ENCODE measurements at regions not wholly inside any gene's neighbourhood (a gene's known extent, or its start where the extent isn't known, plus 50 kb on each side); places are given as distances from the start of the nearest gene placed in this dataset.

GRCh38 chr12:93235881-93236280 is 141.8 kb upstream of the NUDT4 start:
- Histone ChIP-seq H3K27ac (ENCODE audit: insufficient read depth, low read length) (no peak overlapping the region), H3K9ac (ENCODE audit: low read depth, low read length) (no peak overlapping the region), H2AK5ac (ENCODE audit: low read depth, low read length) (no peak overlapping the region), H3K79me1 (ENCODE audit: low read depth in 1 of 2, low read length in 2 of 2) (no peaks in the 10 kb centered on the region), H2BK15ac (ENCODE audit: low read depth, low read length) (no peak overlapping the region), H3K14ac (replicated peaks; ENCODE audit: low read depth, low read length) (no peak overlapping the region), H3K9me1 (ENCODE audit: insufficient read depth, low read length) (no peaks in the 10 kb centered on the region), H3K27me3 (ENCODE audit: control insufficient read depth, insufficient read depth, low read length) (no peaks in the 10 kb centered on the region), H3K4me3 (ENCODE audit: insufficient read depth, low read depth, low read length) (no peak overlapping the region), H3K4me1 (ENCODE audit: control insufficient read depth, insufficient read depth, low read length) (no peaks in the 10 kb centered on the region), H2AK9ac (replicated peaks; ENCODE audit: low read depth, low read length, poor library complexity) (no peak overlapping the region), H2BK20ac (ENCODE audit: low read depth, low read length) (no peak overlapping the region), H2BK120ac (ENCODE audit: low read depth, low read length) (no peak overlapping the region), H4K5ac (ENCODE audit: low read depth, low read length) (no peak overlapping the region), H3K4me2 (ENCODE audit: low read depth, low read length) (no peak overlapping the region), H3K23ac (ENCODE audit: low read depth, low read length) (no peak overlapping the region), H4K8ac (ENCODE audit: low read depth in 2 of 2, low read length in 2 of 2) (no peak overlapping the region), H2AFZ (replicated peaks; ENCODE audit: low read length, poor library complexity) (no peak overlapping the region), H3K36me3 (ENCODE audit: control insufficient read depth, insufficient read depth, low read length) (no peaks in the 10 kb centered on the region), H4K20me1 (ENCODE audit: insufficient read depth, low read length) (no peaks in the 10 kb centered on the region), H4K91ac (ENCODE audit: insufficient read depth, low read depth, low read length) (no peak overlapping the region), H3K9me3 (ENCODE audit: control insufficient read depth, insufficient read depth, low read length) (peaks cover 2% of the 10 kb centered on the region; the same call in 1 of the 2 replicates), H3K18ac (ENCODE audit: low read depth, low read length) (no peak overlapping the region), H2BK5ac (ENCODE audit: low read depth, low read length, poor library complexity, severe bottlenecking) (no peak overlapping the region), H3K4ac (ENCODE audit: low read depth, low read length) (no peak overlapping the region), H3K56ac (ENCODE audit: extremely low read depth, insufficient read depth, low read length) (no peak overlapping the region)
- ChIA-PET POLR2A (ENCODE audit: unreplicated experiment) (no interaction called here), CTCF (no interaction called here)
- dilution Hi-C loops (cut with HindIII; ENCODE audit: low sequenced_read_pairs, unreplicated experiment), result no loop called here
- BruUV-seq (replicated peaks), result no TSS peak
- intact Hi-C loops (cut with micrococcal nuclease), result no loop called here
- TF ChIP-seq CEBPB (IDR thresholded peaks at IDR 0.05; ENCODE audit: low read depth, low read length) (no peak), MXI1 (IDR thresholded peaks at IDR 0.05; ENCODE audit: borderline replicate concordance, low read depth, low read length) (no peak), CHD1 (IDR thresholded peaks at IDR 0.05; ENCODE audit: low read depth, low read length) (no peak), RAD21 (IDR thresholded peaks at IDR 0.05; ENCODE audit: low read length) (no peak), MAZ (IDR thresholded peaks at IDR 0.05; ENCODE audit: borderline replicate concordance, low read depth, low read length) (no peak), ELK1 (IDR thresholded peaks at IDR 0.05; ENCODE audit: borderline replicate concordance, low read depth, low read length) (no peak), USF2 (IDR thresholded peaks at IDR 0.05; ENCODE audit: low read depth, low read length) (no peak), FOS (IDR thresholded peaks at IDR 0.05; ENCODE audit: low read depth, low read length) (no peak)
- DNase-seq, result no peak
- in situ Hi-C loops (cut with MboI; ENCODE audit: low sequenced_read_pairs), result no loop called here
- ATAC-seq (ENCODE audit: low read depth), result no peak
- 67% methylated on average over 1 of the region's 5 CpGs; no CpG with 5 or more reads in 1 of the 2 experiments for WGBS, 2 experiments (ENCODE audit: extremely low coverage in 2 of 2, insufficient read length in 1 of 2)

Data from IMR-90 (cell line).